SK-N-DZ (cell line): ENCODE measurements at regions not wholly inside any gene's neighbourhood (a gene's known extent, or its start where the extent isn't known, plus 50 kb on each side); places are given as distances from the start of the nearest gene placed in this dataset.
"Not testable (repeated sequence)": the region's sequence is repeated elsewhere in the genome, so short reads cannot be mapped to it uniquely, and the experiment has no call there.

Experiments used
- DNase-seq: peaks from one replicate; pipeline ENCODE4 v3.0.0-alpha.2; 2015; ENCODE audit warnings: low spot score

DNA sequence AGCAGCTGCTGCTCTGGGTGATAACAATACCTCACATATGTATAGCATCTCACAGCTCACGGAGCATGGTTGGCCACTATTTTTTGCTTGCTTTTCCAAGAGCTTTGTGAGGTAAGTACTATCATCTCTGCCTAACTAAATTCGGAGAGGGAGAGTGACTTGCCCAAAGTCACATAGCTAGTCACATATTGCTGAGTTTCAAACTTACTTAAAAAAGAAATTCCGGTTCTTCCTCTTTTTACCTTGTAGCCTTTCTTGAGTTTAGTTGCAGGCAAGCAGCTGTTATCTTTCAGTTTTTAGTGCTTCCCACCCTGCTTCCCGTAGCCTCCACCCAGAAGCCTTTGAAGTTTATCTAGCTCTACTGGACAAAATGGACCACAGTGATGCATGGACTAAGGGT is 309.2 kb downstream of the PDCD6IP start:
- DNase-seq, result no peak

GRCh38 chr3:34109021-34109420 is 310.6 kb downstream of the PDCD6IP start:
- no peak for DNase-seq

GRCh38 chr3:34109846-34110245 is 311.4 kb downstream of the PDCD6IP start:
- DNase-seq, result no peak

DNA sequence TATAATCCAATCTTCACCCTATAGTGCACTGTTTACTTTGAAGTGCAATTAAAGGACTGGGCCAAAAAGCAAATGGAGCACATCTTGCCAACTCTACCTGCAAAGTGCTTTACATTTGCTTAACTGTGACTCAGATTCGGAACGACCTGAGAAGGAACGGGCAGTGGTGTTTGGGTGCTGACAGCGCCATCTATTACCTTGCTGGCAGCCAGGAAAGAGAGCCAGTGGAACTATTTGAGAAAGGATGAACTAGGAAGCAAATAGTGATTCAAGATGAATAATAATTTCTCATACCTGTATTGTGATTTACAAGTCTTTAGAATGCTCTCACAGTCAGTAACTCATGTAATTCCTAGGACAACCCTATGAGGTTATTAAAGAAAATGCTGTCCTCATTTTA is 312.9 kb downstream of the PDCD6IP start:
- DNase-seq, result no peak

- DNase-seq, result not testable (repeated sequence)
Observed at GRCh38 chr3:34112261-34112660, 313.8 kb downstream of the PDCD6IP start.

- no peak for DNase-seq
Observed at GRCh38 chr3:34131091-34131490, 332.7 kb downstream of the PDCD6IP start.

GRCh38 chr3:34132069-34132692 is 333.8 kb downstream of the PDCD6IP start:
- no peak for DNase-seq

GRCh38 chr3:34139566-34139965 is 341.1 kb downstream of the PDCD6IP start:
- no peak for DNase-seq

- DNase-seq, result no peak
Observed at GRCh38 chr3:34140616-34141015, 342.2 kb downstream of the PDCD6IP start.

GRCh38 chr3:34141841-34142337 is 343.5 kb downstream of the PDCD6IP start:
- no peak for DNase-seq

DNA sequence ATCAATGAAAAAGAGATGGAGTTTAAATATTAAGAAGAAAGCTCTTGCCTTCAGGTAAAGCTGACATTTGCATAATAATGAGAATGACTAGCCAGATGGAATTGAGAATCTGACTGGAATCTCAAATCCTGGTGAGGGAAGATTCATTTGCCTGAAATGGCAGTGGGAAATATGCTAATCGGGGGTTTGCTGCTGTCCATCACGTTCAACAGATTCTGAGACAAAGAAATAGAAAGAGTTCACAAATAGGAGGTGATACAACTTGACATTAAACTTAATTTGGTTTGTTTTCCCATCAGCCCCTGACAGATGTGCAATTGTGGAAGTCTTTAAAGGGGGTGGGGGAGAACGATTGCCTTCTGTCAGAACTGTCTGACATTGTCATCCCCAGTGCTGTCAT is 347.4 kb downstream of the PDCD6IP start:
- DNase-seq, result no peak

- DNase-seq, result no peak
Observed at GRCh38 chr3:34146596-34146995, 348.2 kb downstream of the PDCD6IP start.

GRCh38 chr3:34150992-34151391 is 352.6 kb downstream of the PDCD6IP start:
- no peak for DNase-seq

DNA sequence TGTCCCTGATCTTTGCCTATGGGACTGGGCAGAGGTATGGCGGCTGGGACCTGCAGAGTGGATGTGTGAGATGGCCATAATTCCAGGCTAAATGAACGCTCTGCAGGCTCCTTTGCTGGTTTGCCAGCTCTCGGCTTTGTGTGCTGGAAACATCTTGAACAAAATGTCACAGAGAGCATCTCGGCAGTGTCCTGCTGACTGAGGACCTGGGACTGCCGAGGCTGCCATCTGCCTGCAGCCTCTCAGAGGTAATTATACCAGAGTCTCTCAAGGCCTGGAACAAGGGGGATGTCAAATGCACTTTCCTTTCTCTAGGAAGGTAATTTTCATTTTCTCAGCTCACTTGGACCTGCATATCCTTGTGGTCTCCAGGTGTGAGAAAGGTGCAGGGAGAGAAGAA is 354.2 kb downstream of the PDCD6IP start:
- no peak for DNase-seq

DNA sequence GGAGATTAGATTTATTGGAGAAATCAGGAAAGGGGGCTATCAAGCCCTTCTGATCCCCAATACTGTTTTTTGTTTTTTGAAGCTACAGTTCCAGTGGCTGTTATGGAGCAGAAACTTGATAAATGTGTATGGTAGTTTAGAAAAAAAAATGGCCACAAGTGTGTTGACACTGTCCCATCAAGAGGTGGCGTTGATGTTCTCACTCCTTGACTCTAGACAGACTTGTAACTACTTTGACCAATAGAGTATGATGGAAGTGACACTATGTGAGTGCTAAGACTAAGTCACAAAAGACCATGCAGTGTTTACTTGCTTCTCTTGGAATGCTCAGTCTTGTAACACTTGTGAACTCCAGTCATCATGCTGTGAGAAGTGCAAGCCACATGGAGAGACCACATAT is 356.7 kb downstream of the PDCD6IP start:
- no peak for DNase-seq

DNA sequence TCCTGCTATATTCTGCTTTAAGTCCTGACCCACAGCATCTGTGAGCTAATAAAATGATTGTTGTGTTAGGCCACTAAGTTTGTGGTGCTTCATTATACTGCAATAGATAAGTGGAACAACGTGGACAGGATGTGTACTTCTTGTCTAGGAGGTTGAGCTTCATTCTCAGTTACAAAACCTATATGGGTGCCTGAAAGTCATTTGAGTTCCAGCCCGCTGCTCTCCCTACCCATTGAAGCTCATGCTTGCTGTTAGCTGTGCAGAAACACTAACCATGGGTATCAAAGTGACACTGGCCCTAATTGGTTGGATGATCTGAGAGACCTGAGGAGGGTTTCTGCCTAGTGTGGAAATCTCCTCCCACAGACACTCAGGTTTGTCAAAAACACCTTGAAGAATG is 357.2 kb downstream of the PDCD6IP start:
- DNase-seq, result no peak

DNA sequence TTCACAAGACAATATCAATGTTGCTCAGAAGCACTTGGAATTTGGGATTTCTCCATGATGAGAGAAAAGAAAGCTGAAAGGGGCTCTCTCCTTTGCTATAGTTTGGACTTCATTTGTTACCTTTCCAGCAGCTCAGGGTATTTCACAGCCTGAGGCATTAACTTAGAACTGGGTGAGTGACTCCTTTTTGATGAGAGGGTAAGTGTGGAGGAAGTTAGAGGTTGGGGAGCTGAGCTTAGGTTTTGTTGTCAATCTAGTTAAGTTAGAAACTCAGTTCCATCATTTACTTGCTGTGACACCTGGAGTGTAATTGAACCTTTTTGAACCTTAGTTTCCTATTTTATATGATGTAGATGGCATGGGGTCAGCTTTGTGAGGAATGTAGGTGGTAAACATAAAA is 359.1 kb downstream of the PDCD6IP start:
- DNase-seq, result no peak

- no peak for DNase-seq
Observed at GRCh38 chr3:34159613-34160420, 361.4 kb downstream of the PDCD6IP start.

DNA sequence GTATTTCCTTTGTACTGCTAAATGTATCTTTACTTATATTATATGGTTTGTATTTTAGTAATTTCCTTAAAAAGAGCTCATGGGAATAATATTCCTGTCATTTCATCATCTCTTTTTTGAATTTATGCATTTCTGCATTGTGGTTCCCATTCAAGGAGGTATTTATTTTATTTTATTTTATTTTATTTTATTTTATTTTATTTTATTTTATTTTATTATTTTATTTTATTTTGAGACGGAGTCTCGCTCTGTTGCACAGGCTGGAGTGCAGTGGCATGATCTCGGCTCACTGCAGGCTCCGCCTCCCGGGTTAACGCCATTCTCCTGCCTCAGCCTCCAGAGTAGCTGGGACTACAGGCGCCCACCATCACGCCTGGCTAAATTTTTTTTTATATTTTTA is 371.2 kb downstream of the PDCD6IP start:
- DNase-seq, result not testable (repeated sequence)

DNA sequence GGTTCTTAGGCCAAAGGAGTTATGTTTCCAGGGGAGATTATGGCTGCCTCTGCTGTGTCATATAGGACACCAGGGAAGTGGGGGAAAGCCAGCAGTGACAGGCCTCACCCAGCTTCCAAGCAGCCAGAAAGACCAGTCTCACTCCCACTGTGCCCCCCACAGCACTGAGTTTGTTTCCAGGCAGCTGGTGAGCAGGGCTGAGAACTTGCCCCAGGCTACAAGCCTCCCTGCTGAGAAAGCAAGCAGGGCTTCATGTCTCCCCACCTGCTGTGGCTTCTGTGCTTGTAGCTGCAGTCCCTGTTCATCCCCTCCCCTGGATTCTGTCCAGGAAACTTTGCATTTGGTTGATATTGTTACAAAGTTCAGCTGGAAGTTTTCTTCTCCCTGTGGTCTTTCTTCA is 376.3 kb downstream of the PDCD6IP start:
- DNase-seq, result no peak

DNA sequence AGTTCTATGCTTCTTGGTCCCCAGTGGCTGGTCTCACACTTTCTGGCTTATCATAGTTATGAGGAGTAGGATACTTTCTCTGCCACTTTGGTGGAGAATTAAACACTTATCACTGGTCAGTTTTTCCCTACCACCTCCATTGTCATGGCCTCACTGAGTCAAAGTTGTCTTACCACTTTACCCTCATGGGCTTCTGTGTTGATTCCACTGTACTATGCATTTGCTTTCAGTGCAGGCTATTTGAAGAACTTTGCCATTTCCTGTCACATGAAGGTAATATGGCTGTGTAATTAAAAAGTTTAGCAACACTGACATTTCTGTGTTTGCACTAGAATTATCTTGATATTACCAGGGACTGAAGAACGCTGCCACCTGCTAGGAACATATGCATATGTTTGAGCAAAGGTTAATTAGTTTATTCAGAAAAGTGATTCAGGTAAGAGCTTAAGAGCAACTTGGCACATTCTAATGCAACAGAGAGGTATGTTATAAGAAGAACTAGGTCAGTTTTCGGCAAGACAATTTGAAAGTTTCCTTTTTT is 377.3 kb downstream of the PDCD6IP start:
- no peak for DNase-seq

- no peak for DNase-seq
Observed at GRCh38 chr3:34176723-34177122, 378.3 kb downstream of the PDCD6IP start.

DNA sequence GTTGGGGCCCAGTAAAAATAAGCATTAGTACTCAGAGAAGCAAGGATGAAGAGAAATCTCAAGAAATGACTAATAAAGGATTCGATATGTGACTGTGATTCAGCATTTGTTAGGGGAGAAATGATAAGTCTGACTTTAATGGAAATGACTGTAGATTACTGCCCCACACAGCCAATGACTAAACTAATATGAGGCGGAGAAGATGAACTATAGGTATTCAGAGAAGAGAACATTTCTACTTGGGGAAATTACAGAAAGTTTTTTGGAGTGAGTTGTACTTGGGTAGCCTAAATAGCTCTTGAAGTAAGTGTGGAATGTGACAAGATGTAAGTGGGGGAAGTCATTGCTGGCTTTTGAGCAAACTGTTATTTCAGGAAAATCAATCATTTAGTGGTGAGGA is 380.0 kb downstream of the PDCD6IP start:
- no peak for DNase-seq
